ENCODE measurements at regions not wholly inside any gene's neighbourhood (a gene's known extent, or its start where the extent isn't known, plus 50 kb on each side); places are given as distances from the start of the nearest gene placed in this dataset.

DNA sequence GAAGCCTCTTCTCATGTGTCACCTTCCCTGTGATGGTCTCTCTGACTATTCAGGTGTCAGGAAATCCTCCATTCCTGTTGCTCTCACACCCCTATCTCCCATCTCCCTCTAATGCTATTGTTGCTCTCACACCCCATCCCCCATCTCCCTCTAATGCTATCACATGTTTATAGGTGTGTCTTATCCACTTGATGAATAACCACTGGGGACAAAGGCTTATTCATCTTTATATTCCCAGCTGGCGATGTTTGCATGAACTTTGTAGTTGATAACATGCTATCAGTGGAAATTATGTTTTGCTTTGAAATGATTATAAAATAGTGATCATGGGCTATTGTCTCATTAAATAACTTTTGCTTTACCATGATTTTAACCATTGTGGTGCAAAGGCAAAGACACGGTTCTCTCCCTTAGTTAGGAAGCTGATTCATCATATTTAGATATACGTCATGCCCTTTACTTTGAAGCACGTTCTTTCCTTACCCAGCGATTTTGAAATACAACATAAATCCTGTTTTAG is 220.5 kb downstream of the PMAIP1 start:
- no peaks in the 10 kb centered on the region for H3F3A ChIP-seq (ENCODE audit: low read depth)
- H3K9me2 ChIP-seq (replicated peaks; ENCODE audit: low read depth, low read length), result no peaks in the 10 kb centered on the region
- no peak overlapping the region for H2AFZ ChIP-seq (ENCODE audit: low read length)
- TF ChIP-seq EZH2phosphoT487 (IDR thresholded peaks at IDR 0.05; ENCODE audit: borderline replicate concordance), result no peak
- TF ChIP-seq, protein P1, sequence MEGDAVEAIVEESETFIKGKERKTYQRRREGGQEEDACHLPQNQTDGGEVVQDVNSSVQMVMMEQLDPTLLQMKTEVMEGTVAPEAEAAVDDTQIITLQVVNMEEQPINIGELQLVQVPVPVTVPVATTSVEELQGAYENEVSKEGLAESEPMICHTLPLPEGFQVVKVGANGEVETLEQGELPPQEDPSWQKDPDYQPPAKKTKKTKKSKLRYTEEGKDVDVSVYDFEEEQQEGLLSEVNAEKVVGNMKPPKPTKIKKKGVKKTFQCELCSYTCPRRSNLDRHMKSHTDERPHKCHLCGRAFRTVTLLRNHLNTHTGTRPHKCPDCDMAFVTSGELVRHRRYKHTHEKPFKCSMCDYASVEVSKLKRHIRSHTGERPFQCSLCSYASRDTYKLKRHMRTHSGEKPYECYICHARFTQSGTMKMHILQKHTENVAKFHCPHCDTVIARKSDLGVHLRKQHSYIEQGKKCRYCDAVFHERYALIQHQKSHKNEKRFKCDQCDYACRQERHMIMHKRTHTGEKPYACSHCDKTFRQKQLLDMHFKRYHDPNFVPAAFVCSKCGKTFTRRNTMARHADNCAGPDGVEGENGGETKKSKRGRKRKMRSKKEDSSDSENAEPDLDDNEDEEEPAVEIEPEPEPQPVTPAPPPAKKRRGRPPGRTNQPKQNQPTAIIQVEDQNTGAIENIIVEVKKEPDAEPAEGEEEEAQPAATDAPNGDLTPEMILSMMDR (conservative IDR thresholded peaks at IDR 0.05; ENCODE audit: low read length), result no peak
- no peak overlapping the region for H3K9ac ChIP-seq (ENCODE audit: low read depth, low read length, poor library complexity, severe bottlenecking)
- no peaks in the 10 kb centered on the region for H3K79me2 ChIP-seq (ENCODE audit: insufficient read depth, low read length)
- no peak overlapping the region for H3K4me3 ChIP-seq (ENCODE audit: low read length, poor library complexity, severe bottlenecking)
- H3K27me3 ChIP-seq (ENCODE audit: insufficient read depth, low read length, poor library complexity, severe bottlenecking), result no peaks in the 10 kb centered on the region
- no peaks in the 10 kb centered on the region for H3K9me3 ChIP-seq (ENCODE audit: insufficient read depth, low read depth, low read length)
- peaks cover 10% of the 10 kb centered on the region for H3K4me1 ChIP-seq (ENCODE audit: insufficient read depth, low read length, poor library complexity, severe bottlenecking)
- H3K36me3 ChIP-seq (ENCODE audit: insufficient read depth, low read length), result no peaks in the 10 kb centered on the region
- H4K20me1 ChIP-seq (ENCODE audit: insufficient read depth, low read length, poor library complexity, severe bottlenecking), result no peaks in the 10 kb centered on the region
- H3K4me2 ChIP-seq (ENCODE audit: low read depth, low read length, poor library complexity, severe bottlenecking), result no peak overlapping the region

DNA sequence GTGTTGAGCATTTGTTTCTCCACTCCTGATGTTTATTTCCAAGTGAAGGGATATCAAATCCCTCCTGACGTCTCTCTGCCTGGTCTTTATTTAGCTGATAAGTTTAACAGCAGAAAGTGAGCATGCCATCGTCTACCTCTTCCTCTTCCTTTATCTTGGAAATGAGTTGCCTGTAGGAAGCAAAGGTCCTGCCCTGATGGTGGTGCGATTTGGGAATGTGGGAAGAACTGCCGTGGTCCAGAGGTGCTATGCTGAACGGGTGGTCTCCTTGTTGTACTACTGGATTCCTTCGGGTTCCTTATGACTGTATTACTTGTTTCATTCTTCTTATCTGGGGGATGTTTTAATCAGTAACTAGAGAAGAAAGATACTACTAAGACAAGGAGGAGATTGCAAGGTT is 217.5 kb downstream of the PMAIP1 start:
- no peaks in the 10 kb centered on the region for H3F3A ChIP-seq (ENCODE audit: low read depth)
- H3K9me2 ChIP-seq (replicated peaks; ENCODE audit: low read depth, low read length), result no peaks in the 10 kb centered on the region
- no peak overlapping the region for H2AFZ ChIP-seq (ENCODE audit: low read length)
- no peak overlapping the region for H3K4me3 ChIP-seq (ENCODE audit: low read length, poor library complexity, severe bottlenecking)
- H3K79me2 ChIP-seq (ENCODE audit: insufficient read depth, low read length), result no peaks in the 10 kb centered on the region
- no peaks in the 10 kb centered on the region for H3K36me3 ChIP-seq (ENCODE audit: insufficient read depth, low read length)
- TF ChIP-seq, protein P1 (conservative IDR thresholded peaks at IDR 0.05; ENCODE audit: low read length), result no peak
- no peak for TF ChIP-seq EZH2phosphoT487 (IDR thresholded peaks at IDR 0.05; ENCODE audit: borderline replicate concordance)
- no peaks in the 10 kb centered on the region for H3K27me3 ChIP-seq (ENCODE audit: insufficient read depth, low read length, poor library complexity, severe bottlenecking)
- no peak overlapping the region for H3K4me2 ChIP-seq (ENCODE audit: low read depth, low read length, poor library complexity, severe bottlenecking)
- peaks cover 7% of the 10 kb centered on the region for H3K4me1 ChIP-seq (ENCODE audit: insufficient read depth, low read length, poor library complexity, severe bottlenecking)
- H3K9ac ChIP-seq (ENCODE audit: low read depth, low read length, poor library complexity, severe bottlenecking), result no peak overlapping the region
- H4K20me1 ChIP-seq (ENCODE audit: insufficient read depth, low read length, poor library complexity, severe bottlenecking), result no peaks in the 10 kb centered on the region
- H3K9me3 ChIP-seq (ENCODE audit: insufficient read depth, low read depth, low read length), result no peaks in the 10 kb centered on the region

DNA sequence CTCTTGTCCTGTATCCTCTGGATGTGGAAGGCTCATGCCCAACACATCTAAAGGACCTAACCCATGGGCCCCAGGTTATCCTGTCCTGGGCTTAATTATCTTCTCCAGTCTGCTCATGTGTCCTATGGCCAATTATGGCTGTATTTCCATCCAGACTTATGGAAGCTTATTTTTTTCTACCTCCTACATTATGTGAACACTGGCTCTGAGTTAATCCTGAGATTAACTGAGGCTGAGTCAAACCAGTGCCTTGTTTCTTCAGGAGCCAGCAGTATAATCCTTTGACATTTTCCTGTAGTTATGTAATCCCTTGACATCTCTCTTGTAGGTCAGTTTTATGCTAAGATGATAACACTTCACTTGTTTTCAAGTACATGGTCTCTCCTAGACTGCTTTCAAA is 213.6 kb downstream of the PMAIP1 start:
- Histone ChIP-seq H3K9me3 (ENCODE audit: insufficient read depth, low read depth, low read length) (no peaks in the 10 kb centered on the region), H3K79me2 (ENCODE audit: insufficient read depth, low read length) (no peaks in the 10 kb centered on the region), H3K36me3 (ENCODE audit: insufficient read depth, low read length) (no peaks in the 10 kb centered on the region), H3K9ac (ENCODE audit: low read depth, low read length, poor library complexity, severe bottlenecking) (no peak overlapping the region), H3K4me1 (ENCODE audit: insufficient read depth, low read length, poor library complexity, severe bottlenecking) (no peaks in the 10 kb centered on the region), H3K4me3 (ENCODE audit: low read length, poor library complexity, severe bottlenecking) (no peak overlapping the region), H3K4me2 (ENCODE audit: low read depth, low read length, poor library complexity, severe bottlenecking) (no peak overlapping the region), H3K9me2 (replicated peaks; ENCODE audit: low read depth, low read length) (no peaks in the 10 kb centered on the region), H3K27me3 (ENCODE audit: insufficient read depth, low read length, poor library complexity, severe bottlenecking) (no peaks in the 10 kb centered on the region), H3F3A (ENCODE audit: low read depth) (no peaks in the 10 kb centered on the region), H4K20me1 (ENCODE audit: insufficient read depth, low read length, poor library complexity, severe bottlenecking) (no peaks in the 10 kb centered on the region), H2AFZ (ENCODE audit: low read length) (no peak overlapping the region)
- no peak for TF ChIP-seq EZH2phosphoT487 (IDR thresholded peaks at IDR 0.05; ENCODE audit: borderline replicate concordance)
- TF ChIP-seq, protein P1 (conservative IDR thresholded peaks at IDR 0.05; ENCODE audit: low read length), result no peak

All from Loucy (cell line).